Duodenal mucosa (tissue), 2 donors: ENCODE measurements at regions not wholly inside any gene's neighbourhood (a gene's known extent, or its start where the extent isn't known, plus 50 kb on each side); places are given as distances from the start of the nearest gene placed in this dataset.

ENCODE experiments used
- H3K27ac ChIP-seq: one replicate; pipeline ENCODE4 v1.7.0; 2013; ENCODE audit warnings: low read depth, low read length
- H3K27me3 ChIP-seq, 2 donors: one replicate each; pipeline ENCODE4 v1.7.0; 2013; ENCODE audit warnings: low read length in 2 of 2, control low read depth in 1 of 2; ENCODE audit not compliant: insufficient read depth in 2 of 2, control insufficient read depth in 1 of 2
- H3K36me3 ChIP-seq, 2 donors: one replicate each; pipeline ENCODE4 v1.7.0; 2013; ENCODE audit warnings: low read length in 2 of 2, control low read depth in 1 of 2; ENCODE audit not compliant: insufficient read depth in 2 of 2, control insufficient read depth in 1 of 2
- H3K4me1 ChIP-seq, 2 donors: one replicate each; pipeline ENCODE4 v1.7.0; 2013; ENCODE audit warnings: low read length in 2 of 2, control low read depth in 1 of 2; ENCODE audit not compliant: insufficient read depth in 2 of 2, control insufficient read depth in 1 of 2
- H3K4me3 ChIP-seq, 2 donors: one replicate each; pipeline ENCODE4 v1.7.0; 2013; ENCODE audit warnings: low read length in 2 of 2, low read depth in 1 of 2
- H3K9ac ChIP-seq, 2 donors: one replicate each; pipeline ENCODE4 v1.7.0; 2013; ENCODE audit warnings: low read length in 2 of 2, low read depth in 1 of 2
- H3K9me3 ChIP-seq, 2 donors: one replicate each; pipeline ENCODE4 v1.7.0; 2013; ENCODE audit warnings: low read length in 2 of 2, control low read depth in 1 of 2; ENCODE audit not compliant: control insufficient read depth in 1 of 2

- Histone ChIP-seq H3K27me3 (no peaks in the 10 kb centered on the region), H3K36me3 (no peaks in the 10 kb centered on the region), H3K9me3 (peaks cover 0 to 3% of the 10 kb centered on the region in 2 donors), H3K27ac (no peak overlapping the region), H3K4me1 (no peaks in the 10 kb centered on the region), H3K9ac (no peak overlapping the region), H3K4me3 (no peak overlapping the region)
Measured at GRCh38 chr14:101219896-101220703, 316.6 kb upstream of the RTL1 start.

DNA sequence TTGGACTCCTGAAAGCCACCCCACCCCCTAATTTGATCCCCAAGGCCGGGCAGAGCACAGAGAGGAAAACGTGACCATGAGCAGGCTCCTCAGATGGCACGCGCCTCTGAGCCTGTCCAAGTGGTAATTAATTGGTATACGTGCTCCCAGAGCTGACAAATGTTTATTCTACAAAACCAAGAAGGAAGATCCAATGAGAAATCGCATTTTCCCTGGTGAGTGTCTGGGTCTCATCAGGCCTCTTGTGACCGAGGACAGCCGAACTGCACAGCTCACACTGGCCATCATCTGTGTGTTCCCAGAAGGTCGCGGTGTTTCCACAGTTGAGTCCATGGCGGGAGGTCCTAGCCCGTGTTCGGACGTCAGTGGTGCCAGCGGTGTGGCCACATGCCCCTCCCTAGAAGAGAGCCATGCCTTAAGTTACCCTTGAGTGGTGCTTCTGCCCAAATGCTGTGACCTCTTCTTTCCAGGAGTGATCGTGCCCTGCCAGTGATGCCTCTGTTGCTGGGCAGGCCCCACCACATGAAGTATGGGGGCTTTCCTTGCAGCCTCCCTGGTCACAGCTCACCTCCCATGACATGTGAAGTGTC lies 317.5 kb upstream of the RTL1 start:
- no peaks in the 10 kb centered on the region for H3K4me1 ChIP-seq
- H3K9me3 ChIP-seq: no peaks in the 10 kb centered on the region
- no peaks in the 10 kb centered on the region for H3K27me3 ChIP-seq

GRCh38 chr14:101221549-101222160 lies 318.1 kb upstream of the RTL1 start:
- no peak overlapping the region for H3K4me3 ChIP-seq
- H3K27me3 ChIP-seq: no peaks in the 10 kb centered on the region
- no peak overlapping the region for H3K27ac ChIP-seq
- H3K4me1 ChIP-seq: no peaks in the 10 kb centered on the region
- H3K9me3 ChIP-seq: no peaks in the 10 kb centered on the region
- no peaks in the 10 kb centered on the region for H3K36me3 ChIP-seq
- no peak overlapping the region for H3K9ac ChIP-seq

More for the DNA sequence above, 317.5 kb upstream of the RTL1 start:
- no peak overlapping the region for H3K4me3 ChIP-seq
- H3K27ac ChIP-seq: no peak overlapping the region
- no peaks in the 10 kb centered on the region for H3K36me3 ChIP-seq
- no peak overlapping the region for H3K9ac ChIP-seq

- Histone ChIP-seq H3K27me3 (no peaks in the 10 kb centered on the region), H3K9me3 (no peaks in the 10 kb centered on the region), H3K4me3 (no peak overlapping the region), H3K4me1 (no peaks in the 10 kb centered on the region), H3K9ac (no peak overlapping the region), H3K27ac (no peak overlapping the region), H3K36me3 (no peaks in the 10 kb centered on the region)
Measured at GRCh38 chr14:101222362-101223070, 319.0 kb upstream of the RTL1 start.

DNA sequence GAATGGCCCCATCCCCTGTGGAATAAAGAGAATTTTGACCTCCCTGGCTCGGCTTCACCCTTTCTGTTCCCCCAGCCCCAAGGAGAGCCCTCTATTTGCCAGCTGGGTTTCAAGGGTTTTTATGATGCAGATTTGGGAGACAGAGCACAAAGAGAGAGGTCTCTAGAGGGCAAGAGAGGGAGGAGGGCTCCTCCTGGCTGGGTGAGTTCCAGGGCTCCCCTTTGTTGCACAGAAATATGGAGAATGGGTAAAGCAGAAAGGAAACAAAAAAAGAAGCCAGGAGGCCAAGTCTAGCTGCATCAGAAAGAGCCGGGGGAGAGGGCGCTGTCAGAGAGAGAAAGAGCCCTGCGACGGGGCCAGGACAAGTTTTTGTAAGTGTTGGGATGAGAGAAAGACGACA lies 319.6 kb upstream of the RTL1 start:
- Histone ChIP-seq H3K27me3 (no peaks in the 10 kb centered on the region), H3K9me3 (no peaks in the 10 kb centered on the region), H3K4me1 (no peaks in the 10 kb centered on the region), H3K4me3 (no peak overlapping the region), H3K36me3 (no peaks in the 10 kb centered on the region), H3K9ac (no peak overlapping the region), H3K27ac (no peak overlapping the region)

- no peak overlapping the region for H3K9ac ChIP-seq
Measured at GRCh38 chr14:101223561-101224162, 320.1 kb upstream of the RTL1 start.

GRCh38 chr14:101224356-101225156 lies 321.0 kb upstream of the RTL1 start:
- H3K9ac ChIP-seq: no peak overlapping the region
- no peak overlapping the region for H3K27ac ChIP-seq
- no peaks in the 10 kb centered on the region for H3K27me3 ChIP-seq
- no peak overlapping the region for H3K4me3 ChIP-seq
- H3K4me1 ChIP-seq: no peaks in the 10 kb centered on the region
- no peaks in the 10 kb centered on the region for H3K36me3 ChIP-seq
- H3K9me3 ChIP-seq: no peaks in the 10 kb centered on the region

More at GRCh38 chr14:101223561-101224162, 320.1 kb upstream of the RTL1 start:
- no peaks in the 10 kb centered on the region for H3K27me3 ChIP-seq
- H3K9me3 ChIP-seq: no peaks in the 10 kb centered on the region
- no peak overlapping the region for H3K4me3 ChIP-seq
- H3K36me3 ChIP-seq: no peaks in the 10 kb centered on the region
- no peak overlapping the region for H3K27ac ChIP-seq
- H3K4me1 ChIP-seq: no peaks in the 10 kb centered on the region

GRCh38 chr14:101225157-101226152 lies 321.9 kb upstream of the RTL1 start:
- no peaks in the 10 kb centered on the region for H3K36me3 ChIP-seq
- H3K4me1 ChIP-seq: no peaks in the 10 kb centered on the region
- H3K27ac ChIP-seq: no peak overlapping the region
- H3K9ac ChIP-seq: no peak overlapping the region
- no peaks in the 10 kb centered on the region for H3K27me3 ChIP-seq
- H3K4me3 ChIP-seq: no peak overlapping the region
- no peaks in the 10 kb centered on the region for H3K9me3 ChIP-seq

GRCh38 chr14:101226265-101226602 lies 322.7 kb upstream of the RTL1 start:
- no peaks in the 10 kb centered on the region for H3K9me3 ChIP-seq
- H3K36me3 ChIP-seq: no peaks in the 10 kb centered on the region
- no peak overlapping the region for H3K4me3 ChIP-seq
- no peaks in the 10 kb centered on the region for H3K4me1 ChIP-seq
- no peaks in the 10 kb centered on the region for H3K27me3 ChIP-seq
- H3K9ac ChIP-seq: no peak overlapping the region
- H3K27ac ChIP-seq: no peak overlapping the region
